ENCODE measurements at regions not wholly inside any gene's neighbourhood (a gene's known extent, or its start where the extent isn't known, plus 50 kb on each side); places are given as distances from the start of the nearest gene placed in this dataset.

GRCh38 chr11:92656783-92657182 is 312.7 kb upstream of the MTNR1B start:
- TF ChIP-seq, protein P1, sequence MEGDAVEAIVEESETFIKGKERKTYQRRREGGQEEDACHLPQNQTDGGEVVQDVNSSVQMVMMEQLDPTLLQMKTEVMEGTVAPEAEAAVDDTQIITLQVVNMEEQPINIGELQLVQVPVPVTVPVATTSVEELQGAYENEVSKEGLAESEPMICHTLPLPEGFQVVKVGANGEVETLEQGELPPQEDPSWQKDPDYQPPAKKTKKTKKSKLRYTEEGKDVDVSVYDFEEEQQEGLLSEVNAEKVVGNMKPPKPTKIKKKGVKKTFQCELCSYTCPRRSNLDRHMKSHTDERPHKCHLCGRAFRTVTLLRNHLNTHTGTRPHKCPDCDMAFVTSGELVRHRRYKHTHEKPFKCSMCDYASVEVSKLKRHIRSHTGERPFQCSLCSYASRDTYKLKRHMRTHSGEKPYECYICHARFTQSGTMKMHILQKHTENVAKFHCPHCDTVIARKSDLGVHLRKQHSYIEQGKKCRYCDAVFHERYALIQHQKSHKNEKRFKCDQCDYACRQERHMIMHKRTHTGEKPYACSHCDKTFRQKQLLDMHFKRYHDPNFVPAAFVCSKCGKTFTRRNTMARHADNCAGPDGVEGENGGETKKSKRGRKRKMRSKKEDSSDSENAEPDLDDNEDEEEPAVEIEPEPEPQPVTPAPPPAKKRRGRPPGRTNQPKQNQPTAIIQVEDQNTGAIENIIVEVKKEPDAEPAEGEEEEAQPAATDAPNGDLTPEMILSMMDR (IDR thresholded peaks at IDR 0.05): no peak
- TF ChIP-seq POLR2A (IDR thresholded peaks at IDR 0.05): no peak

All from body of pancreas (tissue), 4 donors.